ENCODE measurements at regions not wholly inside any gene's neighbourhood (a gene's known extent, or its start where the extent isn't known, plus 50 kb on each side); places are given as distances from the start of the nearest gene placed in this dataset.
A peak's percentile ranks its signal among the peaks of the same experiment; 100 is the strongest.
"Not testable (repeated sequence)": the region's sequence is repeated elsewhere in the genome, so short reads cannot be mapped to it uniquely, and the experiment has no call there.

- H3K27ac ChIP-seq, result no peak overlapping the region
- TF ChIP-seq CTCF (IDR thresholded peaks at IDR 0.05), result no peak
- intact Hi-C loops (cut with DNase I), result no loop called here
- no peaks in the 10 kb centered on the region for H3K4me1 ChIP-seq
- no peaks in the 10 kb centered on the region for H3K27me3 ChIP-seq
- H3K36me3 ChIP-seq, result no peaks in the 10 kb centered on the region
- H3K9me3 ChIP-seq, result peaks cover 0 to 14% of the 10 kb centered on the region in 2 donors
- H3K4me3 ChIP-seq, result no peak overlapping the region
- no peak for DNase-seq (ENCODE audit: low spot score in 2 of 2)
These were observed 415.1 kb downstream of the TMEM121 start for GRCh38 chr14:105941226-105942166.

GRCh38 chr14:105942725-105943124, 416.3 kb downstream of the TMEM121 start:
- H3K4me1 ChIP-seq; H3K36me3 ChIP-seq; H3K27me3 ChIP-seq; H3K4me3 ChIP-seq; H3K27ac ChIP-seq; intact Hi-C loops (cut with DNase I); DNase-seq (ENCODE audit: low spot score in 2 of 2): not testable (repeated sequence)
- H3K9me3 ChIP-seq, result peaks cover 0 to 14% of the 10 kb centered on the region in 2 donors

GRCh38 chr14:105943973-105944602, 417.7 kb downstream of the TMEM121 start:
- Histone ChIP-seq H3K9me3 (peaks cover 0 to 6% of the 10 kb centered on the region in 2 donors), H3K27ac (no peak overlapping the region), H3K4me3 (no peak overlapping the region), H3K27me3 (no peaks in the 10 kb centered on the region), H3K4me1 (no peaks in the 10 kb centered on the region), H3K36me3 (no peaks in the 10 kb centered on the region)
- TF ChIP-seq CTCF (IDR thresholded peaks at IDR 0.05), result no peak
- no peak for DNase-seq (ENCODE audit: low spot score in 2 of 2)
- intact Hi-C loops (cut with DNase I), result no loop called here

- H3K27me3 ChIP-seq, result no peaks in the 10 kb centered on the region
- TF ChIP-seq CTCF (IDR thresholded peaks at IDR 0.05), result peak; percentile 9 to 64 (median 58)
- no peak for DNase-seq (ENCODE audit: low spot score in 2 of 2)
- H3K4me1 ChIP-seq, result no peaks in the 10 kb centered on the region
- H3K27ac ChIP-seq, result no peak overlapping the region
- intact Hi-C loops (cut with DNase I), result no loop called here
- no peaks in the 10 kb centered on the region for H3K9me3 ChIP-seq
- no peak overlapping the region for H3K4me3 ChIP-seq
- no peaks in the 10 kb centered on the region for H3K36me3 ChIP-seq
These were observed 418.5 kb downstream of the TMEM121 start for GRCh38 chr14:105944632-105945610.

GRCh38 chr14:105945896-105946295, 419.5 kb downstream of the TMEM121 start:
- H3K27me3 ChIP-seq, result no peaks in the 10 kb centered on the region
- H3K4me1 ChIP-seq, result no peaks in the 10 kb centered on the region
- intact Hi-C loops (cut with DNase I), result no loop called here
- H3K27ac ChIP-seq, result no peak overlapping the region
- TF ChIP-seq CTCF (IDR thresholded peaks at IDR 0.05), result no peak
- no peak overlapping the region for H3K4me3 ChIP-seq
- no peaks in the 10 kb centered on the region for H3K36me3 ChIP-seq
- H3K9me3 ChIP-seq, result no peaks in the 10 kb centered on the region
- DNase-seq (ENCODE audit: low spot score in 2 of 2), result no peak

Data from ascending aorta (tissue), 2 donors.